ENCODE measurements at regions not wholly inside any gene's neighbourhood (a gene's known extent, or its start where the extent isn't known, plus 50 kb on each side); places are given as distances from the start of the nearest gene placed in this dataset.

DNA sequence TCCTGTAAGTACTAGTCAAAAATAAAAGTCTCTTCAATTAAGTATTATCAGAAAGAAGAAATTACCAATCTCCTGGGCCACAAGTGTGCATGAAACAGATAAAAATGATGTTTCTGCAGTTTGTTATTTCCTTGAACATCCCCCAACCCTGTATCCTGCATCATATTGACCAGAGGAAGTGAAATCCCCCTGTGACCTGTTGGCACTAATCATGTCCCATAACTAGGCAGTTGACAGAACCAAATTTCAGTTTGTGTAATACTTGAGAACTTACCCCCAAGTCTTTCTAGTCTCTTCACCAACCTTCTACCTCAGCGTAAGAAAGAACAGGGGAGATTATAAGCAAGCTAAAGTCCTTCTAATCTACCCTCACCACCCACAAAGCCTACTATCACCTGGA lies 368.2 kb upstream of the PDE4D start:
- no peaks in the 10 kb centered on the region for H3K27me3 Mint-ChIP-seq (ENCODE audit: low read depth)

DNA sequence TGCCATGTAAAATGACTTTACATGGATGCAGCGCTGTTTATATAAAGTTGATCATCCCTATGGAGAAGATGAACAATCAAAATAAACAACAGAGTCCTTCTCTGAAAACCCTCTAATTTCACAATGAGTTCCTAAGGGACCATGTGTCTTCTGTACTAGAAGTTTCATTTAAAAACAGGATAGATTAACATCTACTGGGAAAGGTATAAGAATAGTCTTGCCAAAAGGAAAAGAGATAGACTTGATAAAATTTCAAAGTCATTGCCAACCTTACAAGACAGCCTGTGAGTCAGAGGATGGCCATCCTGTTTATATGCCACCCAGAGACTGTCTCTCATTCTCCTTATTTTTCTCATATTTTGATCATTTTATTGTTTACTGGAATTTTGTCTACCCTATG lies 367.1 kb upstream of the PDE4D start:
- no peaks in the 10 kb centered on the region for H3K9me3 Mint-ChIP-seq
- ATAC-seq = no peak
- H3K27me3 Mint-ChIP-seq (ENCODE audit: low read depth) = no peaks in the 10 kb centered on the region
- no peak overlapping the region for H3K4me3 Mint-ChIP-seq
- H3K4me1 Mint-ChIP-seq (ENCODE audit: low read depth) = no peaks in the 10 kb centered on the region
- DNase-seq = no peak
- H3K36me3 Mint-ChIP-seq (ENCODE audit: insufficient read depth) = no peaks in the 10 kb centered on the region

More for the DNA sequence above, 368.2 kb upstream of the PDE4D start:
- no peaks in the 10 kb centered on the region for H3K9me3 Mint-ChIP-seq
- H3K4me1 Mint-ChIP-seq (ENCODE audit: low read depth) = no peaks in the 10 kb centered on the region
- ATAC-seq = no peak
- no peak for DNase-seq
- H3K4me3 Mint-ChIP-seq = no peak overlapping the region
- H3K36me3 Mint-ChIP-seq (ENCODE audit: insufficient read depth) = no peaks in the 10 kb centered on the region

DNA sequence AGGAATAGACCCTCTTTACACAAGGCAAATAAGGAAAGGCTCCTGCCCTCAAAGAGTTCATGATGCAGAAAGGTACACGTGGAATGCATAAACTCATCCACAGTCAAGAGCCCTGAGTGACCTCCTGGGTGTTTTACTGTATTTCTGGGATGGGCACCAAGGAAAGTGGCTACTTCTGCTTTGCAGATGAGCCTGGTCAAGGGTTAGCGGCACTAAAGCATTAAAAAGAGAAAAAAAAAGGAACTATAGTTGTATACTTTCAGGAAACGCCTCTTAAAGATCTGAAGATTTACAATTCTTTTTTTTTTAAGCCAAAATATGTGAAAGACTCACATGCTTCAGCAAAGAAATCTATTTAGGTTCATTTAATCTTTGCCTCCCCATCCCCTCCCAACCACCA lies 366.2 kb upstream of the PDE4D start:
- no peak for DNase-seq
- Mint-ChIP-seq H3K4me1 (ENCODE audit: low read depth) (no peaks in the 10 kb centered on the region), H3K27me3 (ENCODE audit: low read depth) (no peaks in the 10 kb centered on the region), H3K9me3 (no peaks in the 10 kb centered on the region), H3K36me3 (ENCODE audit: insufficient read depth) (no peaks in the 10 kb centered on the region), H3K4me3 (no peak overlapping the region)
- ATAC-seq = no peak

DNA sequence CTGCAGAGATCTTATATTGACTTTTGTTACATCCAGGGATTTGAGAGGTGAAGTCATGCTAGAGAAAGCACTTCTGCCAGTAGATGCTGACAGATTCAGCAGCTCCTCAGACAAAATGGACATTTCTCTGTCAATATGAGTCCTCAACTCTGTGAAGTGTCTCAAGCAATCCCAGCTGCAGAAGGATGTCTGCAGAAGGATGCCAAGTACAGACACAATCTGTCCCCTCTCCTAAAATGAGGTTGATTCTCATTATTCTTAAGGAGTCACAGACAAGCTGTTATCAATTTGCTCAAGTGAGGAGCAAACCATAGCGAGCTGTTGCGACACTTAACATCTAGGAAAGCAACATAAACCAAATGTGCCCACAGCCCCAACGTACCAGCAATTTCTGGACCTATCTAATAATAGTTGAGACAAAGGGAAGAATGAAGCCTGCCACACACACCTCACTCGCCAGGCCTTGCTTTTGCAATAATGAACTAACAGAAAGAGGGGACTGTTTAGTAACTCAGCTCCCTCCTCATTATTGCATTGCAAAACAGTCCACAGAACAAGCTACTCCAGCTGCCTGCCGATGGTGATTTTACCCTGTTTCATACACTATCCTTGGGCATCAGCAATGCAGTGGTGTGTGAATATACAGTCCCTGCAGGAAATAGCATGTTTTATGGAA lies 364.2 kb upstream of the PDE4D start:
- H3K4me3 Mint-ChIP-seq = no peak overlapping the region
- DNase-seq (no peak), ATAC-seq (no peak)
- H3K27me3 Mint-ChIP-seq (ENCODE audit: low read depth) = no peaks in the 10 kb centered on the region
- H3K36me3 Mint-ChIP-seq (ENCODE audit: insufficient read depth) = no peaks in the 10 kb centered on the region
- H3K4me1 Mint-ChIP-seq (ENCODE audit: low read depth) = no peaks in the 10 kb centered on the region
- H3K9me3 Mint-ChIP-seq = peaks cover 5% of the 10 kb centered on the region

- Mint-ChIP-seq H3K9me3 (peaks cover 9% of the 10 kb centered on the region), H3K4me3 (no peak overlapping the region), H3K27me3 (ENCODE audit: low read depth) (no peaks in the 10 kb centered on the region), H3K36me3 (ENCODE audit: insufficient read depth) (no peaks in the 10 kb centered on the region), H3K4me1 (ENCODE audit: low read depth) (no peaks in the 10 kb centered on the region)
- DNase-seq = no peak
- ATAC-seq = no peak
Observed at GRCh38 chr5:60256546-60256945, 363.0 kb upstream of the PDE4D start.

DNA sequence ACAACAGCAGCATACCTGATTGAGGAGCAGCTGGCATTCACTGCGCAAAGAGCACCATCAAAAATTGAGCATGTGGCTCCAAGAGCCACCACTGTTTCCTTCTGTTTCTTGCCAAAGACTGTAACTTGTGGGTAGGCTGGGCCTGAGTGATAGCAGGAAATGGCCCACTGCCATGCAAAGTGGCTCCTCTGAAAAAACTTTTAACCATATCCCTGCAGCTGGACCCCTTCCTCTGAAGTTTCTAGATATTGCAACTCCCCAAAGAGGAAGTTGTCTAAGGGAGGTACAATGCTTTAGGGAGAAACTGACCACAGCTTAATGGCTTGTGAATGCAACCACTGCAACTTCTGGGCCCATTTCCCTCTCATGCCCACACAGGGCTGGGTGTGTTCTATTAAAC lies 355.4 kb upstream of the PDE4D start:
- Mint-ChIP-seq H3K4me3 (no peak overlapping the region), H3K9me3 (peaks cover 9% of the 10 kb centered on the region), H3K4me1 (ENCODE audit: low read depth) (no peaks in the 10 kb centered on the region), H3K27me3 (ENCODE audit: low read depth) (no peaks in the 10 kb centered on the region), H3K36me3 (ENCODE audit: insufficient read depth) (no peaks in the 10 kb centered on the region)
- DNase-seq = no peak
- no peak for ATAC-seq

DNA sequence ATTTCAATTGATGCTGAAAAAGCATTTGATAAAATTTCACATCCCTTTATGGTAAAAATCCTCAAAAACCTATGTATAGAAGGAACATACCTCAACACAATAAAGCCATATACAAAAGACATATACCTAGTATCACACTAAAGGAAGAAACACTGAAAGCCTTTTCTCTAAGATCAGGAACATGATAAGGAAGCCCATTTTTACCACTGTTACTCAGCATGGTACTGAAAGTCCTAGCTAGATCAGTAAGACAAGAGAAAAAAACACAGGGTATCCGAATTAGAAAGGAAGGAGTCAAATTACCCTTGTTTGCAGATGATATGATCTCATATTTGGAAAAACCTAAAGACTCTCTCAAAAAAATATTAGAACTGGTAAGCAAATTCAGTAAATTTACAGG lies 350.2 kb upstream of the PDE4D start:
- ATAC-seq = no peak
- no peaks in the 10 kb centered on the region for H3K27me3 Mint-ChIP-seq (ENCODE audit: low read depth)
- no peaks in the 10 kb centered on the region for H3K9me3 Mint-ChIP-seq
- H3K4me3 Mint-ChIP-seq = no peak overlapping the region
- H3K4me1 Mint-ChIP-seq (ENCODE audit: low read depth) = no peaks in the 10 kb centered on the region
- no peaks in the 10 kb centered on the region for H3K36me3 Mint-ChIP-seq (ENCODE audit: insufficient read depth)
- DNase-seq = no peak

- Mint-ChIP-seq H3K9me3 (peaks cover 5% of the 10 kb centered on the region), H3K4me3 (no peak overlapping the region), H3K36me3 (ENCODE audit: insufficient read depth) (no peaks in the 10 kb centered on the region), H3K27me3 (ENCODE audit: low read depth) (no peaks in the 10 kb centered on the region), H3K4me1 (ENCODE audit: low read depth) (no peaks in the 10 kb centered on the region)
- DNase-seq = no peak
- no peak for ATAC-seq
Observed at GRCh38 chr5:60232036-60232795, 338.7 kb upstream of the PDE4D start.

DNA sequence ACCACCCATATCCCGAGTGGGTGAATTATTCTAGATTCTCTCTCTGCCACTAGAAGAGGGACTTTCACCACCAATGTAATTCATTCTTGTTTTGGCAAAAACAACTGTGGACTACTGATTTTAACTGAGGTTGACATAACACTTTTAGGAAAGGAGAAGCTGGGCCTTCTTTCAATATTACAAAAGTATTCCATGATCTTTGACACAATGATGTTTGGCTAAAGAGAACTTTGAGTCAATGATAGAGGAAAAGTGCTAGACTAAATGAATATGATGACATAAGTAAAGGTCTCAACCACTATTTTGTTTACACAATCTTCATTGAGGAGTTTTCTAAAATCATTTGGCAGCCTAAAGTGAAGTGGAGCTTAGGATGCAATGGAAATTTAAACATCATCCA lies 336.9 kb upstream of the PDE4D start:
- H3K36me3 Mint-ChIP-seq (ENCODE audit: insufficient read depth) = no peaks in the 10 kb centered on the region
- no peaks in the 10 kb centered on the region for H3K9me3 Mint-ChIP-seq
- H3K4me1 Mint-ChIP-seq (ENCODE audit: low read depth) = no peaks in the 10 kb centered on the region
- DNase-seq = no peak
- no peak overlapping the region for H3K4me3 Mint-ChIP-seq
- no peak for ATAC-seq
- no peaks in the 10 kb centered on the region for H3K27me3 Mint-ChIP-seq (ENCODE audit: low read depth)

- Mint-ChIP-seq H3K36me3 (ENCODE audit: insufficient read depth) (no peaks in the 10 kb centered on the region), H3K9me3 (no peaks in the 10 kb centered on the region), H3K27me3 (ENCODE audit: low read depth) (no peaks in the 10 kb centered on the region), H3K4me1 (ENCODE audit: low read depth) (no peaks in the 10 kb centered on the region), H3K4me3 (no peak overlapping the region)
- ATAC-seq (no peak), DNase-seq (no peak)
Observed at GRCh38 chr5:60229691-60230185, 336.2 kb upstream of the PDE4D start.

GRCh38 chr5:60228676-60229075 lies 335.1 kb upstream of the PDE4D start:
- DNase-seq (no peak), ATAC-seq (no peak)
- no peaks in the 10 kb centered on the region for H3K4me1 Mint-ChIP-seq (ENCODE audit: low read depth)
- H3K9me3 Mint-ChIP-seq = no peaks in the 10 kb centered on the region
- H3K4me3 Mint-ChIP-seq = no peak overlapping the region
- no peaks in the 10 kb centered on the region for H3K27me3 Mint-ChIP-seq (ENCODE audit: low read depth)
- H3K36me3 Mint-ChIP-seq (ENCODE audit: insufficient read depth) = no peaks in the 10 kb centered on the region

- no peaks in the 10 kb centered on the region for H3K27me3 Mint-ChIP-seq (ENCODE audit: low read depth)
- H3K9me3 Mint-ChIP-seq = no peaks in the 10 kb centered on the region
- ATAC-seq (no peak), DNase-seq (no peak)
- H3K4me3 Mint-ChIP-seq = no peak overlapping the region
- no peaks in the 10 kb centered on the region for H3K36me3 Mint-ChIP-seq (ENCODE audit: insufficient read depth)
- H3K4me1 Mint-ChIP-seq (ENCODE audit: low read depth) = no peaks in the 10 kb centered on the region
Observed at GRCh38 chr5:60226128-60226527, 332.6 kb upstream of the PDE4D start.

DNA sequence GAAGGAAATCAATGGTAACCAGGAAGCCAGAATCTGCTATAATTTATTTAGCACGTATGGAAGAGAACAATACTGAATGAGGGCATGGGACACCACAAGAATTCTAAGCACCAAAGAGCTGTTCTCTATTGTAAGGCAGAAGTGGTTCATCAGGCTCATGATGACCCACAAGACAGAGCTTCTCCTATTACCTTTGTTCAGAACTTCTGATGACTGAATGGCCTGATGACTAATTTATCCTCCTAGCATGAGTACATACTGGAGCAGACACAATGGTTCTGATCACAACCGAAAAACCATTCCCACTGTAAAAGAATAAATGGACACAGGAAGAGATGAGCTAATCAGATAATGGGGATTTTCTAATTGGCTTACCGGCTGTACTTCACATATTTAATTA lies 329.8 kb upstream of the PDE4D start:
- H3K27me3 Mint-ChIP-seq (ENCODE audit: low read depth) = no peaks in the 10 kb centered on the region
- DNase-seq = no peak
- no peak for ATAC-seq
- H3K4me3 Mint-ChIP-seq = no peak overlapping the region
- H3K9me3 Mint-ChIP-seq = no peaks in the 10 kb centered on the region
- no peaks in the 10 kb centered on the region for H3K4me1 Mint-ChIP-seq (ENCODE audit: low read depth)
- no peaks in the 10 kb centered on the region for H3K36me3 Mint-ChIP-seq (ENCODE audit: insufficient read depth)

GRCh38 chr5:60219921-60220320 lies 326.4 kb upstream of the PDE4D start:
- Mint-ChIP-seq H3K36me3 (ENCODE audit: insufficient read depth) (no peaks in the 10 kb centered on the region), H3K4me3 (no peak overlapping the region), H3K27me3 (ENCODE audit: low read depth) (no peaks in the 10 kb centered on the region), H3K9me3 (peaks cover 8% of the 10 kb centered on the region), H3K4me1 (ENCODE audit: low read depth) (no peaks in the 10 kb centered on the region)
- DNase-seq (no peak), ATAC-seq (no peak)

DNA sequence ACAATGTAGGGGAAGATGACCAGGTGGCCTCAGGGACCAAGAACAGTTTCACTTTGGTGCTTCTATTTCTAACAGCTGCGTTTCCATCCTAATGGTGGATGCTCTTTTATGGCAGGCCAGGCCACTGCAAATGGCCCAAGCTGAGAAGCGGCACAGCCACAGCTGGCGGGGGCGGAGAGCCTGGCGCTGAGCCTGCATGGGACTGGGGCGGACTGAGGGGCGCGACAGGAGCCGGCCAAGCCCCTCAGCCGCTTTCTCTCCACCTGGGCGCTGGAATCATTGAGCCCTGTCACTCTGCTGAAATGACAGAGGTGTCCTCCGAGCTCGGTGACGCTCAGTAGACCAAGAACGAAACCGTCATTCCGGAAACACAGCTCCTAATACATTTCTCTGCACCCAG lies 317.3 kb upstream of the PDE4D start:
- Mint-ChIP-seq H3K4me3 (no peak overlapping the region), H3K4me1 (ENCODE audit: low read depth) (peaks cover 2% of the 10 kb centered on the region), H3K36me3 (ENCODE audit: insufficient read depth) (no peaks in the 10 kb centered on the region), H3K9me3 (peaks cover 4% of the 10 kb centered on the region), H3K27me3 (ENCODE audit: low read depth) (no peaks in the 10 kb centered on the region)
- ATAC-seq = no peak
- no peak for DNase-seq
